HG03521 (cell line): ENCODE measurements at regions not wholly inside any gene's neighbourhood (a gene's known extent, or its start where the extent isn't known, plus 50 kb on each side); places are given as distances from the start of the nearest gene placed in this dataset.

Experiments used
- ATAC-seq: cut with Tn5 transposase; IDR thresholded peaks from one replicate; pipeline ENCODE4 v1.9.1; 2021; ENCODE audit warnings: mild to moderate bottlenecking, moderate library complexity; ENCODE audit not compliant: unreplicated experiment

GRCh38 chr3:22208844-22209243 lies 457.8 kb upstream of the ZNF385D start:
- ATAC-seq, result no peak

GRCh38 chr3:22209578-22209977 lies 458.6 kb upstream of the ZNF385D start:
- no peak for ATAC-seq

- ATAC-seq, result no peak
These were observed 459.7 kb upstream of the ZNF385D start for GRCh38 chr3:22210693-22211092.

- no peak for ATAC-seq
These were observed 465.6 kb upstream of the ZNF385D start for GRCh38 chr3:22216601-22217000.

- ATAC-seq, result no peak
These were observed 474.2 kb upstream of the ZNF385D start for GRCh38 chr3:22225161-22225560.

GRCh38 chr3:22228705-22229104 lies 477.7 kb upstream of the ZNF385D start:
- ATAC-seq, result no peak

- ATAC-seq, result no peak
These were observed 480.1 kb upstream of the ZNF385D start for GRCh38 chr3:22231061-22231460.

GRCh38 chr3:22236490-22237270 lies 485.7 kb upstream of the ZNF385D start:
- no peak for ATAC-seq

- no peak for ATAC-seq
These were observed 488.0 kb upstream of the ZNF385D start for GRCh38 chr3:22239011-22239410.

GRCh38 chr3:22241110-22241509 lies 490.1 kb upstream of the ZNF385D start:
- ATAC-seq, result no peak

GRCh38 chr3:22244761-22245521 lies 493.9 kb upstream of the ZNF385D start:
- no peak for ATAC-seq

GRCh38 chr3:22245811-22246583 lies 495.0 kb upstream of the ZNF385D start:
- no peak for ATAC-seq

GRCh38 chr3:22249658-22250057 lies 498.6 kb upstream of the ZNF385D start:
- ATAC-seq, result no peak

- ATAC-seq, result no peak
These were observed 506.2 kb upstream of the ZNF385D start for GRCh38 chr3:22257252-22257651.

- no peak for ATAC-seq
These were observed 511.4 kb upstream of the ZNF385D start for GRCh38 chr3:22262386-22262785.

GRCh38 chr3:22263042-22263441 lies 512.0 kb upstream of the ZNF385D start:
- ATAC-seq, result no peak

GRCh38 chr3:22265403-22265802 lies 514.4 kb upstream of the ZNF385D start:
- no peak for ATAC-seq

- ATAC-seq, result no peak
These were observed 518.8 kb upstream of the ZNF385D start for GRCh38 chr3:22269831-22270230.

GRCh38 chr3:22276351-22276750 lies 525.3 kb upstream of the ZNF385D start:
- ATAC-seq, result no peak

- ATAC-seq, result no peak
These were observed 533.5 kb upstream of the ZNF385D start for GRCh38 chr3:22284559-22284958.

- ATAC-seq, result no peak
These were observed 537.7 kb upstream of the ZNF385D start for GRCh38 chr3:22288756-22289155.

- ATAC-seq, result no peak
These were observed 541.7 kb upstream of the ZNF385D start for GRCh38 chr3:22292681-22293080.
